ENCODE measurements at regions not wholly inside any gene's neighbourhood (a gene's known extent, or its start where the extent isn't known, plus 50 kb on each side); places are given as distances from the start of the nearest gene placed in this dataset.
A peak's percentile ranks its signal among the peaks of the same experiment; 100 is the strongest.

- Histone ChIP-seq H3K4me1 (ENCODE audit: control insufficient read depth, insufficient read depth, low read length, poor library complexity, severe bottlenecking) (no peaks in the 10 kb centered on the region), H3K4me3 (ENCODE audit: low read depth, low read length) (no peak overlapping the region), H3K36me3 (ENCODE audit: control insufficient read depth, insufficient read depth, low read length) (no peaks in the 10 kb centered on the region), H3K9me3 (ENCODE audit: control insufficient read depth in 2 of 2, low read length in 2 of 2) (no peaks in the 10 kb centered on the region), H3K27me3 (ENCODE audit: control insufficient read depth, insufficient read depth, low read length) (no peaks in the 10 kb centered on the region), H3K27ac (ENCODE audit: insufficient read depth, low read length, poor library complexity, severe bottlenecking) (no peak overlapping the region)
- no peaks in the 10 kb centered on the region for H3K36me3 Mint-ChIP-seq
- peaks cover 5% of the 10 kb centered on the region for H3K27me3 Mint-ChIP-seq
- peak overlapping the region in 1 of 3 donors; percentile 18 for H3K27ac Mint-ChIP-seq
- no peaks in the 10 kb centered on the region for H3K9me3 Mint-ChIP-seq
- no peak for ATAC-seq (ENCODE audit: low read depth in 2 of 2)
- H3K4me1 Mint-ChIP-seq, result peaks cover 0 to 26% (median 16%) of the 10 kb centered on the region in 4 donors
- DNase-seq, result no peak
- H3K4me3 Mint-ChIP-seq, result no peak overlapping the region
Observed at GRCh38 chr11:111444040-111444439, 65.0 kb upstream of the POU2AF1 start.

GRCh38 chr11:111443640-111444039 lies 64.6 kb upstream of the POU2AF1 start:
- Mint-ChIP-seq H3K27ac (peak overlapping the region in 1 of 3 donors; percentile 18), H3K4me3 (no peak overlapping the region)

DNA sequence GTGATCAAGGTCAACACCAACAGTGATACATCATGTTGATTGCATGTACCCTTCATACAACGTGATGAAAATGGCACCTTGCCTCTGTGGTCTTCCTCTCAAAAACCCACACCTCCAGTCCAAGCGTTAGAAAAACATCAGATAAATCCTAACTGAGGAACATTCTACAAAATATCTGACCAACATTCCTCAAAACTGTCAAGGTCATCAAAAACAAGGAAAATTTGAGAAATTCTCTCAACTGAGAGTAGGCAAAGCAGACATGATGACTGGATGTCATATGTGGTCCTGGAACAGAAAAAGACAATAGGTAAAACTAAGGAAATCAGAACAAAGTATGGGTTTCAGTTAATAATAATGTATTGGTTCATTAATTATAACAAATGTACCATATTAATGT lies 64.0 kb upstream of the POU2AF1 start:
- ATAC-seq (ENCODE audit: low read depth in 2 of 2), result no peak
- Mint-ChIP-seq H3K27me3 (peaks cover 5% of the 10 kb centered on the region), H3K4me1 (peaks cover 0 to 30% (median 16%) of the 10 kb centered on the region in 4 donors), H3K4me3 (no peak overlapping the region), H3K36me3 (no peaks in the 10 kb centered on the region), H3K9me3 (no peaks in the 10 kb centered on the region), H3K27ac (no peak overlapping the region)
- Histone ChIP-seq H3K36me3 (ENCODE audit: control insufficient read depth, insufficient read depth, low read length) (no peaks in the 10 kb centered on the region), H3K27me3 (ENCODE audit: control insufficient read depth, insufficient read depth, low read length) (no peaks in the 10 kb centered on the region), H3K4me1 (ENCODE audit: control insufficient read depth, insufficient read depth, low read length, poor library complexity, severe bottlenecking) (no peaks in the 10 kb centered on the region), H3K9me3 (ENCODE audit: control insufficient read depth in 2 of 2, low read length in 2 of 2) (no peaks in the 10 kb centered on the region), H3K4me3 (ENCODE audit: low read depth, low read length) (no peak overlapping the region), H3K27ac (ENCODE audit: insufficient read depth, low read length, poor library complexity, severe bottlenecking) (no peak overlapping the region)
- DNase-seq, result no peak

More at GRCh38 chr11:111443640-111444039, 64.6 kb upstream of the POU2AF1 start:
- Histone ChIP-seq H3K27ac (ENCODE audit: insufficient read depth, low read length, poor library complexity, severe bottlenecking) (no peak overlapping the region), H3K4me3 (ENCODE audit: low read depth, low read length) (no peak overlapping the region), H3K36me3 (ENCODE audit: control insufficient read depth, insufficient read depth, low read length) (no peaks in the 10 kb centered on the region), H3K9me3 (ENCODE audit: control insufficient read depth in 2 of 2, low read length in 2 of 2) (no peaks in the 10 kb centered on the region), H3K4me1 (ENCODE audit: control insufficient read depth, insufficient read depth, low read length, poor library complexity, severe bottlenecking) (no peaks in the 10 kb centered on the region), H3K27me3 (ENCODE audit: control insufficient read depth, insufficient read depth, low read length) (no peaks in the 10 kb centered on the region)
- peaks cover 0 to 26% (median 16%) of the 10 kb centered on the region in 4 donors for H3K4me1 Mint-ChIP-seq
- ATAC-seq (ENCODE audit: low read depth in 2 of 2) (no peak), DNase-seq (no peak)
- no peaks in the 10 kb centered on the region for H3K36me3 Mint-ChIP-seq
- no peaks in the 10 kb centered on the region for H3K9me3 Mint-ChIP-seq
- peaks cover 5% of the 10 kb centered on the region for H3K27me3 Mint-ChIP-seq

- H3K9me3 ChIP-seq (ENCODE audit: control insufficient read depth in 2 of 2, low read length in 2 of 2), result no peaks in the 10 kb centered on the region
- H3K4me1 Mint-ChIP-seq, result peaks cover 0 to 37% (median 22%) of the 10 kb centered on the region in 4 donors
- peaks cover 6% of the 10 kb centered on the region for H3K4me1 ChIP-seq (ENCODE audit: control insufficient read depth, insufficient read depth, low read length, poor library complexity, severe bottlenecking)
- ATAC-seq (ENCODE audit: low read depth in 2 of 2) (no peak), DNase-seq (peak in 1 of 3 donors; percentile 16)
- H3K4me3 Mint-ChIP-seq, result no peak overlapping the region
- no peak overlapping the region for H3K4me3 ChIP-seq (ENCODE audit: low read depth, low read length)
- H3K27me3 ChIP-seq (ENCODE audit: control insufficient read depth, insufficient read depth, low read length), result no peaks in the 10 kb centered on the region
- H3K36me3 ChIP-seq (ENCODE audit: control insufficient read depth, insufficient read depth, low read length), result no peaks in the 10 kb centered on the region
- no peaks in the 10 kb centered on the region for H3K9me3 Mint-ChIP-seq
- no peak overlapping the region for H3K27ac ChIP-seq (ENCODE audit: insufficient read depth, low read length, poor library complexity, severe bottlenecking)
- no peaks in the 10 kb centered on the region for H3K36me3 Mint-ChIP-seq
- peak overlapping the region in 1 of 3 donors; percentile 46 for H3K27ac Mint-ChIP-seq
- peaks cover 5% of the 10 kb centered on the region for H3K27me3 Mint-ChIP-seq
Observed at GRCh38 chr11:111441443-111441842, 62.4 kb upstream of the POU2AF1 start.

GRCh38 chr11:111440416-111441205 lies 61.5 kb upstream of the POU2AF1 start:
- Histone ChIP-seq H3K4me1 (ENCODE audit: control insufficient read depth, insufficient read depth, low read length, poor library complexity, severe bottlenecking) (peaks cover 6% of the 10 kb centered on the region), H3K36me3 (ENCODE audit: control insufficient read depth, insufficient read depth, low read length) (no peaks in the 10 kb centered on the region), H3K4me3 (ENCODE audit: low read depth, low read length) (no peak overlapping the region), H3K9me3 (ENCODE audit: control insufficient read depth in 2 of 2, low read length in 2 of 2) (no peaks in the 10 kb centered on the region), H3K27ac (ENCODE audit: insufficient read depth, low read length, poor library complexity, severe bottlenecking) (no peak overlapping the region), H3K27me3 (ENCODE audit: control insufficient read depth, insufficient read depth, low read length) (no peaks in the 10 kb centered on the region)
- H3K27ac Mint-ChIP-seq, result peak overlapping the region in 1 of 3 donors; percentile 46
- peaks cover 0 to 31% (median 14%) of the 10 kb centered on the region in 4 donors for H3K4me1 Mint-ChIP-seq
- H3K36me3 Mint-ChIP-seq, result no peaks in the 10 kb centered on the region
- no peaks in the 10 kb centered on the region for H3K9me3 Mint-ChIP-seq
- ATAC-seq (ENCODE audit: low read depth in 2 of 2) (no peak), DNase-seq (peak in 1 of 3 donors; percentile 40)
- H3K4me3 Mint-ChIP-seq, result no peak overlapping the region
- peaks cover 5% of the 10 kb centered on the region for H3K27me3 Mint-ChIP-seq

- Mint-ChIP-seq H3K27me3 (peaks cover 5% of the 10 kb centered on the region), H3K9me3 (no peaks in the 10 kb centered on the region)
Observed at GRCh38 chr11:111439901-111440300, 60.8 kb upstream of the POU2AF1 start.

DNA sequence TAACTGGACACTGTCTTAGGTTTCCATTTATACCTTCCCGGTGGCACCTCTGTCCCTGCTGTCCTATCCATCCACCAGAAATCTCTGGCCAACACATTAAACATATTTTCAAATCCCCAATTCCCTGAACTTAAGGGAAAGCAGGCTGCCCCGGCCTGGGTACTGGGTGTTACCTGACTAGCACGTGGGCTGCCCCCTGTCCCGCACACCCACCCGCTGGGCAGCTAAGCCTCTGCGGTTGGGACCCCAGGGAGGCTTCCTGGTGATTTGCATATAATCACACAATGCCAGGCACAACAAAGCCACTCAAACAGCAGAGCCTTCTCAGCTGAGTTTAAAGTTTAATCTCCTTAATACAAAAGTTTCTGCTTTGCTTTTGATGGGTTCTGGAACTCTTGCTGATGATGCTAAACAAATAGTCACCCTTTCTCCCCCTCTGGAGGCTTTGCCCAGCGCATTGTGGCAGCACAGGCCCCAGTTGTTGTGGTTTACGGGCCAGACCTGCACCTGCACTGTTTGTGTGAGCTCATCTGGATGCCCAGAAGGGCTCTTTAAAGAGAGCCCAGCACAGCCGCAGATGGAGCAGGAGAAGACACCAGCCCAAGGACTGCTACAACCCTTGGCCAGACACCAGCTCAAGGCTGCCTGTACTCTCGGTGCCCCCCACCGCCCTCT lies 59.9 kb upstream of the POU2AF1 start:
- peaks cover 6% of the 10 kb centered on the region for H3K4me1 ChIP-seq (ENCODE audit: control insufficient read depth, insufficient read depth, low read length, poor library complexity, severe bottlenecking)
- H3K27ac Mint-ChIP-seq, result peak overlapping the region in 1 of 3 donors; percentile 90

More at GRCh38 chr11:111439901-111440300, 60.8 kb upstream of the POU2AF1 start:
- peaks cover 0 to 28% (median 13%) of the 10 kb centered on the region in 4 donors for H3K4me1 Mint-ChIP-seq
- no peaks in the 10 kb centered on the region for H3K36me3 ChIP-seq (ENCODE audit: control insufficient read depth, insufficient read depth, low read length)
- H3K27ac ChIP-seq (ENCODE audit: insufficient read depth, low read length, poor library complexity, severe bottlenecking), result no peak overlapping the region
- no peaks in the 10 kb centered on the region for H3K27me3 ChIP-seq (ENCODE audit: control insufficient read depth, insufficient read depth, low read length)
- no peaks in the 10 kb centered on the region for H3K36me3 Mint-ChIP-seq
- H3K4me1 ChIP-seq (ENCODE audit: control insufficient read depth, insufficient read depth, low read length, poor library complexity, severe bottlenecking), result peaks cover 6% of the 10 kb centered on the region
- DNase-seq (peak in 1 of 3 donors; percentile 42), ATAC-seq (ENCODE audit: low read depth in 2 of 2) (no peak)
- no peak overlapping the region for H3K4me3 Mint-ChIP-seq
- H3K4me3 ChIP-seq (ENCODE audit: low read depth, low read length), result no peak overlapping the region
- no peak overlapping the region for H3K27ac Mint-ChIP-seq
- no peaks in the 10 kb centered on the region for H3K9me3 ChIP-seq (ENCODE audit: control insufficient read depth in 2 of 2, low read length in 2 of 2)

More for the DNA sequence above, 59.9 kb upstream of the POU2AF1 start:
- Mint-ChIP-seq H3K36me3 (no peaks in the 10 kb centered on the region), H3K4me3 (no peak overlapping the region), H3K9me3 (no peaks in the 10 kb centered on the region), H3K4me1 (peaks cover 0 to 28% (median 13%) of the 10 kb centered on the region in 4 donors), H3K27me3 (peaks cover 5% of the 10 kb centered on the region)
- H3K9me3 ChIP-seq (ENCODE audit: control insufficient read depth in 2 of 2, low read length in 2 of 2), result no peaks in the 10 kb centered on the region
- H3K36me3 ChIP-seq (ENCODE audit: control insufficient read depth, insufficient read depth, low read length), result no peaks in the 10 kb centered on the region
- ATAC-seq (ENCODE audit: low read depth in 2 of 2) (no peak), DNase-seq (no peak)
- no peak overlapping the region for H3K27ac ChIP-seq (ENCODE audit: insufficient read depth, low read length, poor library complexity, severe bottlenecking)
- no peak overlapping the region for H3K4me3 ChIP-seq (ENCODE audit: low read depth, low read length)
- no peaks in the 10 kb centered on the region for H3K27me3 ChIP-seq (ENCODE audit: control insufficient read depth, insufficient read depth, low read length)
